Immature natural killer cell (primary cell): ENCODE measurements at regions not wholly inside any gene's neighbourhood (a gene's known extent, or its start where the extent isn't known, plus 50 kb on each side); places are given as distances from the start of the nearest gene placed in this dataset.

Source experiments
- DNase-seq, 3 donors: peaks; one replicate each; pipeline ENCODE4 v3.0.0; 2022; ENCODE audit warnings: mixed read lengths in 1 of 3
- H3K27ac Mint-ChIP-seq, 6 donors: one replicate each; pipeline ENCODE4 v1.8.0; 2020; ENCODE audit warnings: mixed read lengths in 6 of 6, mild to moderate bottlenecking in 5 of 6, inconsistent platforms in 4 of 6, moderate library complexity in 3 of 6
- H3K27me3 Mint-ChIP-seq, 3 donors: one replicate each; pipeline ENCODE4 v1.8.0; 2020 to 2021; ENCODE audit warnings: low read depth in 3 of 3, mild to moderate bottlenecking in 3 of 3, mixed read lengths in 3 of 3, moderate library complexity in 3 of 3, inconsistent platforms in 1 of 3
- H3K36me3 Mint-ChIP-seq, 3 donors: one replicate each; pipeline ENCODE4 v1.8.0; 2020; ENCODE audit warnings: mixed read lengths in 3 of 3, inconsistent platforms in 2 of 3, mild to moderate bottlenecking in 2 of 3
- H3K4me1 Mint-ChIP-seq, 2 donors: one replicate each; pipeline ENCODE4 v1.8.0; 2020; ENCODE audit warnings: inconsistent platforms in 2 of 2, mild to moderate bottlenecking in 2 of 2, mixed read lengths in 2 of 2, moderate library complexity in 1 of 2
- H3K4me3 Mint-ChIP-seq, 5 donors: one replicate each; pipeline ENCODE4 v1.8.0; 2020; ENCODE audit warnings: mild to moderate bottlenecking in 5 of 5, mixed read lengths in 5 of 5, inconsistent platforms in 3 of 5, moderate library complexity in 3 of 5
- H3K9me3 Mint-ChIP-seq, 6 donors: one replicate each; pipeline ENCODE4 v1.8.0; 2020; ENCODE audit warnings: mild to moderate bottlenecking in 6 of 6, mixed read lengths in 6 of 6, inconsistent platforms in 4 of 6, moderate library complexity in 3 of 6

DNA sequence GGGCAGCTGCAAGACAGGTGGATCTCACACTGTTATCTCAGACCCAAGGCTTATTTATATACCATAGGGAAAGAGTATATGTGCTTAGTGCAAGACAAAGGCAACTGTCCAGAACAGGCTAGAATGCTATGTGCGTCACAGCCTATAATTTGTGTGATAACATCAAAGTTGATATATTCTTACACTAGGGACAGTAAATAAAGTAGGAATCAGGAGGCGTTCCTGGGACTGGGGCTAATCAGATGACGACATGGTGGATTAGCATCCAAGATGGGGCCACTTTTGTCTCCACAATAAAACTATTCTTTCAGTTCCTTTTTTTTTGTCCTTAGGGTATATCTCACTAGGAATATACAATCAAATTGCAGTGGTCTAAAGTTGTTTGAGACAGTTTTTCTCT lies 54.9 kb upstream of the IER3 start:
- Mint-ChIP-seq H3K4me1 (peaks cover 10 to 12% of the 10 kb centered on the region in 2 donors), H3K4me3 (no peak overlapping the region), H3K27me3 (peaks cover 0 to 2% (median 0%) of the 10 kb centered on the region in 3 donors), H3K9me3 (no peaks in the 10 kb centered on the region), H3K36me3 (peaks cover 0 to 4% (median 0%) of the 10 kb centered on the region in 3 donors), H3K27ac (no peak overlapping the region)
- DNase-seq: no peak

DNA sequence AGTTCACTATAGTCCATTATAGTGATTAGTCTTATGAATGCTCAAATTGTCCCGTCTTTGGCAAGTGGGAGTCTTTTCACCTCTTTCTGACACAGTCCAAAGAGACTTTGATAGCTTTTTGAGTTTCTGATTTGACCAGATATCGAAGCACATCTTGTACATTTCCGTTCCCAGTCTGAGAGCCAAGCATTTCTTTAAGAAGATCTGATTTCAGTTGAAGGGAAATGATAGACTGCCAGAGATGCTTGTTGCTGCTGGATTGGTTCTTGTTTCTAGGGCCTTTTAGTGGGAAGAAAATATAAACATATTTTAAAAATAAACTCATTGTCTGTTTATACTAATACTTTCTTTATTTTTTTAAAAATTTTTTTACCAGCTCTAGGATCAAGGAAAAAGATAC lies 54.1 kb upstream of the IER3 start:
- peaks cover 0 to 2% (median 0%) of the 10 kb centered on the region in 3 donors for H3K27me3 Mint-ChIP-seq
- H3K4me3 Mint-ChIP-seq: no peak overlapping the region
- DNase-seq: no peak
- peaks cover 14 to 16% of the 10 kb centered on the region in 2 donors for H3K4me1 Mint-ChIP-seq
- peak overlapping the region in 1 of 6 donors; percentile 21 for H3K27ac Mint-ChIP-seq
- no peaks in the 10 kb centered on the region for H3K9me3 Mint-ChIP-seq
- peaks cover 0 to 4% (median 0%) of the 10 kb centered on the region in 3 donors for H3K36me3 Mint-ChIP-seq

DNA sequence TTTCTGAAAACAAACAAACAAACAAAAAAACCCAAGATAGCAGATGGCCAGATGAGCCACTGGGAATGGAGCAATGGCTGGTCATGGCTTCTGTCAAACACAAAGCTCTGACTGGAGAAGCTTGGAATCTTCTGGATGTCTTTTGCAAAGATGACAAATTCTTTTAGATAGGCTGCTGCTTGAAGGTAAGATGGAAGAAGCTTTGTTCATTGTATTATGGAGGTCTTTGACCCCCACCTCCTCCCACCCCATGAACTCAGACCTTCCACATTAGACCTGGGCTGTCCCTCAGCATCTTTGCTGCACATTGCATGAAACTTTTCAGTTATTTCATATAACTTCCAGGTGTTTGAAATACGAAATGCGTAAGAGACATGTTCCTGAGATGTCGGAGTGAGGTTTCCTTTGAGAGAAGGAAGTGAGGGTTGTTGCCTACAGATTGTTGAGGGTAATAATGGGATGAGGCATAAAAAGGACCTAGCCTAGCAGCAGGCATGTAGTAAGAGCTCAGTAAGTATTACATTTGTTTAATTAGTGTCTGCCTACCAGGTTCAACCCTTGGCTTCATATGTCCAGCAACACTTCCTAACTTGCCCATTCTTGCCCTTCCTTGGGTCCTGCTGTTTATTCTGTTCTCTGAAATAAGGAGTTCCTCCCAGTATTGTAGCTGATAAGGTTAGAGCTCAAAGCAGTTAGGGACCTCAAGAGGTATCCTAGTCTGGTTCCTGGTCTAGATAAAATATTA lies 51.4 kb upstream of the IER3 start:
- H3K36me3 Mint-ChIP-seq: peaks cover 0 to 4% (median 0%) of the 10 kb centered on the region in 3 donors
- no peaks in the 10 kb centered on the region for H3K9me3 Mint-ChIP-seq
- H3K27me3 Mint-ChIP-seq: peaks cover 0 to 2% (median 0%) of the 10 kb centered on the region in 3 donors
- no peak for DNase-seq
- peak overlapping the region in 1 of 5 donors; percentile 44 for H3K4me3 Mint-ChIP-seq
- H3K4me1 Mint-ChIP-seq: peaks cover 16 to 19% of the 10 kb centered on the region in 2 donors
- H3K27ac Mint-ChIP-seq: peak overlapping the region in 4 of 6 donors; percentile 37 to 80 (median 67)
